Sigmoid colon (tissue), 6 donors: ENCODE measurements at regions not wholly inside any gene's neighbourhood (a gene's known extent, or its start where the extent isn't known, plus 50 kb on each side); places are given as distances from the start of the nearest gene placed in this dataset.

Source experiments
- DNase-seq: peaks from one replicate; pipeline ENCODE4 v3.0.0-alpha.2; 2019
- H3K27ac ChIP-seq, 4 donors: fragments of 200-600 bp; sonication (generic); one replicate each; pipeline ENCODE4 v1.5.1; 2016 to 2019; ENCODE audit warnings: mild to moderate bottlenecking in 1 of 4
- H3K27me3 ChIP-seq, 3 donors: fragments of 200-600 bp; sonication (generic); one replicate each; pipeline ENCODE4 v1.5.1; 2019; ENCODE audit warnings: mild to moderate bottlenecking in 1 of 3
- H3K36me3 ChIP-seq, 4 donors: fragments of 200-600 bp; sonication (generic); one replicate each; pipeline ENCODE4 v1.5.1; 2016 to 2019
- H3K4me1 ChIP-seq, 4 donors: fragments of 200-600 bp; sonication (generic); one replicate each; pipeline ENCODE4 v1.5.1; 2017 to 2019
- H3K4me3 ChIP-seq, 4 donors: fragments of 200-600 bp; sonication (generic); one replicate each; pipeline ENCODE4 v1.5.1; 2017 to 2019; ENCODE audit warnings: mild to moderate bottlenecking in 2 of 4, moderate library complexity in 1 of 4
- H3K9me3 ChIP-seq, 4 donors: fragments of 200-600 bp in 3 of 4; sonication (generic) in 3 of 4; one replicate each; pipeline versions ENCODE4 v1.5.1 to v1.6.1; 2013 to 2019
- EP300 ChIP-seq, 4 donors: sonication (generic); formaldehyde crosslinking; IDR thresholded peaks; one replicate each; pipeline ENCODE4 v1.6.1; 2017; ENCODE audit warnings: antibody characterized with exemption in 4 of 4
- POLR2A ChIP-seq, 2 donors: fragments of 450-650 bp; IDR thresholded peaks; one replicate each; pipeline ENCODE4 v1.6.1; 2016; ENCODE audit warnings: antibody characterized with exemption in 2 of 2, mild to moderate bottlenecking in 2 of 2, moderate library complexity in 2 of 2
- POLR2AphosphoS5 ChIP-seq, 4 donors: sonication (generic); formaldehyde crosslinking; IDR thresholded peaks; one replicate each; pipeline ENCODE4 v1.6.1; 2017; ENCODE audit warnings: antibody characterized with exemption in 4 of 4
- WGBS, 2 donors: extraction: QIAGEN DNeasy Blood & Tissue Kit; methylation state at CpG; one replicate each; pipeline ENCODE4 v1.1.7; 2013; 5-methylcytosine and 5-hydroxymethylcytosine counted together
- intact Hi-C: fragments of 100-400 bp; cut with DNase I; formaldehyde crosslinking; loops from one replicate; pipeline ENCODE4 v1.15.1; 2023
- TF ChIP-seq, protein P1 (sequence below), 4 experiments: fragments of 450-650 bp in 3 of 4; fragments of 200-600 bp in 1 of 4; IDR thresholded peaks; one replicate each; pipeline ENCODE4 v1.5.1; 2016 to 2019; ENCODE audit warnings: antibody characterized with exemption in 4 of 4, mild to moderate bottlenecking in 3 of 4, moderate library complexity in 2 of 4
- donor health status: healthy with polysubstance abuse.
- donor health status: healthy.

- no peak for DNase-seq
- H3K27me3 ChIP-seq, result no peaks in the 10 kb centered on the region
- H3K9me3 ChIP-seq, result no peaks in the 10 kb centered on the region
- no peak overlapping the region for H3K27ac ChIP-seq
- intact Hi-C loops, result no loop called here
- H3K4me1 ChIP-seq, result peaks cover 0 to 4% (median 0%) of the 10 kb centered on the region in 4 donors
- TF ChIP-seq, protein P1, sequence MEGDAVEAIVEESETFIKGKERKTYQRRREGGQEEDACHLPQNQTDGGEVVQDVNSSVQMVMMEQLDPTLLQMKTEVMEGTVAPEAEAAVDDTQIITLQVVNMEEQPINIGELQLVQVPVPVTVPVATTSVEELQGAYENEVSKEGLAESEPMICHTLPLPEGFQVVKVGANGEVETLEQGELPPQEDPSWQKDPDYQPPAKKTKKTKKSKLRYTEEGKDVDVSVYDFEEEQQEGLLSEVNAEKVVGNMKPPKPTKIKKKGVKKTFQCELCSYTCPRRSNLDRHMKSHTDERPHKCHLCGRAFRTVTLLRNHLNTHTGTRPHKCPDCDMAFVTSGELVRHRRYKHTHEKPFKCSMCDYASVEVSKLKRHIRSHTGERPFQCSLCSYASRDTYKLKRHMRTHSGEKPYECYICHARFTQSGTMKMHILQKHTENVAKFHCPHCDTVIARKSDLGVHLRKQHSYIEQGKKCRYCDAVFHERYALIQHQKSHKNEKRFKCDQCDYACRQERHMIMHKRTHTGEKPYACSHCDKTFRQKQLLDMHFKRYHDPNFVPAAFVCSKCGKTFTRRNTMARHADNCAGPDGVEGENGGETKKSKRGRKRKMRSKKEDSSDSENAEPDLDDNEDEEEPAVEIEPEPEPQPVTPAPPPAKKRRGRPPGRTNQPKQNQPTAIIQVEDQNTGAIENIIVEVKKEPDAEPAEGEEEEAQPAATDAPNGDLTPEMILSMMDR (IDR thresholded peaks at IDR 0.05), result no peak
- H3K4me3 ChIP-seq, result no peak overlapping the region
- no peaks in the 10 kb centered on the region for H3K36me3 ChIP-seq
- WGBS, 2 donors, result 72 to 85% methylated on average over 11 of the region's 11 CpGs
Observed at GRCh38 chr19:33878910-33879810, 82.5 kb downstream of the KCTD15 start.

DNA sequence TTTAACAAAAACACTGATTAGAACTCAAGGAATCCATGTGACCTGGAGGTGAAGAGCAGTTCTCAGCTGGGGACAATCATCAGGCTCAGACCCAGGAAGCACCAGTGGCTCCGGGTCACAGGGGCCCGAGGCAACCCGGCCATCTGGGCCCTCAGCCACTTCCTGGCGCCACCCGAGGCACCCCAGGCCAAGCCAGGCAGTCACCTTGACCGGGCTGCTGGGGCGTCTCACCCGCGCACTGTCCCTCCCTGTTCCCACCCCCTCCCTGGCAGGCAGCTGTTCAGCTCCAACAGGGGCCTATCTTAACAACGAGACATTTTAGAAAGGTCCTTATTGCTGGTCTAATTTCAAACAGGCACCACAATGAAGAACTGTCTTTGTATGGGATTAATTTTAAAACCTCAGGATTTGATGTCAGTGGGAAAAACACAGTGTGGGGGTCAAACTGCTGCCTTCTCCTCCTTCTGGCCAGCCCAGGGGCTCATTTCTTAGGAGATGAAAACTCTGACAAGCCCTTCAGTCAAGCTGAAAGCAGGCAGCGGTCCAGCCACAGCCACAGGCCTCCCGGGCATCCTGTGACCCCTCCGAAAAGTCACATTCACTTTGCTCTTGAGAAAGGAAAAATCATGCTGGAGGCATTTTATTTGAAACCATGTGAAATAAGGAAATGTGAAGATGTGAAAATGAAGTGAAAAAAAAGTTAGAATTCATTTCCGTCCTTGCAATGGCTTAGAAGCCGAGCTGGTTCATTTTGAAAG lies 83.3 kb downstream of the KCTD15 start:
- Histone ChIP-seq H3K4me1 (peaks cover 0 to 7% (median 0%) of the 10 kb centered on the region in 4 donors), H3K4me3 (no peak overlapping the region), H3K27me3 (peaks cover 0 to 4% (median 0%) of the 10 kb centered on the region in 3 donors), H3K9me3 (no peaks in the 10 kb centered on the region), H3K27ac (peak overlapping the region in 1 of 4 donors; percentile 10), H3K36me3 (no peaks in the 10 kb centered on the region)
- no peak for DNase-seq
- TF ChIP-seq POLR2A (IDR thresholded peaks at IDR 0.05), result no peak
- TF ChIP-seq, protein P1 (IDR thresholded peaks at IDR 0.05), result no peak
- TF ChIP-seq POLR2AphosphoS5 (IDR thresholded peaks at IDR 0.05), result no peak
- no peak for TF ChIP-seq EP300 (IDR thresholded peaks at IDR 0.05)
- 44 to 62% methylated on average over 15 of the region's 15 CpGs for WGBS, 2 donors
- intact Hi-C loops, result no loop called here

- H3K27ac ChIP-seq, result no peak overlapping the region
- intact Hi-C loops, result no loop called here
- peaks cover 0 to 7% (median 0%) of the 10 kb centered on the region in 4 donors for H3K4me1 ChIP-seq
- no peak overlapping the region for H3K4me3 ChIP-seq
- H3K36me3 ChIP-seq, result no peaks in the 10 kb centered on the region
- TF ChIP-seq POLR2A (IDR thresholded peaks at IDR 0.05), result no peak
- TF ChIP-seq, protein P1 (IDR thresholded peaks at IDR 0.05), result no peak
- TF ChIP-seq POLR2AphosphoS5 (IDR thresholded peaks at IDR 0.05), result no peak
- TF ChIP-seq EP300 (IDR thresholded peaks at IDR 0.05), result no peak
- no peaks in the 10 kb centered on the region for H3K9me3 ChIP-seq
- DNase-seq, result no peak
- H3K27me3 ChIP-seq, result peaks cover 0 to 4% (median 0%) of the 10 kb centered on the region in 3 donors
- 10 to 22% methylated on average over 12 of the region's 12 CpGs for WGBS, 2 donors
Observed at GRCh38 chr19:33883859-33884519, 87.3 kb downstream of the KCTD15 start.

DNA sequence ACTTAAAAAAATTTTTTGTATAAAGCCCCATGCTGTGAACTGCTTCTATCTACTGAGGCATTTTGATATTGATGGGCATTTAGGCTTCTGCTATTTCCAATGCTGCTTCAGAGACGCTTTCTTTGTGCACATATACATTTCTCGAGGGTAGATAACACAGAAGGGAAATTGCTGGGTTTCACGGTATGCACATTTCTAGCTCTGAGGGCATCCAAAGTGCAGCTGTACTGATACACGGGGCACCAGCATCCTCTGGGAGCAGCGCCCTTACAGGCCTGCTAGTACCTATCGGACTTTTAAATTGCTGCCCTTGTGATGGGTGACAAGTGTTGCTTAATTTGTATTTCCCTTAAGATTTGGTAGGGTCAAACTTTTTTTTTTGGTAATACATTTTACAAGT lies 88.6 kb downstream of the KCTD15 start:
- 70 to 78% methylated on average over 6 of the region's 6 CpGs for WGBS, 2 donors
- no peaks in the 10 kb centered on the region for H3K36me3 ChIP-seq
- H3K27ac ChIP-seq, result no peak overlapping the region
- H3K27me3 ChIP-seq, result peaks cover 0 to 4% (median 0%) of the 10 kb centered on the region in 3 donors
- TF ChIP-seq EP300 (IDR thresholded peaks at IDR 0.05) (no peak), POLR2AphosphoS5 (IDR thresholded peaks at IDR 0.05) (no peak), POLR2A (IDR thresholded peaks at IDR 0.05) (no peak)
- TF ChIP-seq, protein P1 (IDR thresholded peaks at IDR 0.05), result no peak
- intact Hi-C loops, result no loop called here
- H3K9me3 ChIP-seq, result no peaks in the 10 kb centered on the region
- H3K4me1 ChIP-seq, result peaks cover 0 to 7% (median 0%) of the 10 kb centered on the region in 4 donors
- DNase-seq, result no peak
- no peak overlapping the region for H3K4me3 ChIP-seq
